Activated B cell treated with CpG ODN at 0.5 μM for 24 hours (primary cell): ENCODE measurements at regions not wholly inside any gene's neighbourhood (a gene's known extent, or its start where the extent isn't known, plus 50 kb on each side); places are given as distances from the start of the nearest gene placed in this dataset.

ENCODE experiments used
- ATAC-seq: fragments of 200-7000 bp; cut with Tn5 transposase; one replicate; pipeline ENCODE4 v1.10.0; 2021; ENCODE audit warnings: low read depth, mild to moderate bottlenecking, moderate library complexity
- CTCF ChIA-PET: fragments of 350-600 bp; sonication (Branson Sonifier 250); formaldehyde crosslinking; loops from one replicate; lab custom pipeline; 2021; ENCODE audit warnings: antibody characterized with exemption; lab: Charles Lee
- POLR2A ChIA-PET: fragments of 350-600 bp; sonication (Branson Sonifier 250); formaldehyde crosslinking; loops from one replicate; lab custom pipeline; 2021; ENCODE audit warnings: antibody characterized with exemption; lab: Charles Lee
- DNase-seq: peaks from one replicate; pipeline ENCODE4 v3.0.0; 2022
- H3K27ac Mint-ChIP-seq: one replicate; pipeline ENCODE4 v1.8.0; 2020; ENCODE audit warnings: mixed read lengths
- H3K27me3 Mint-ChIP-seq: one replicate; pipeline ENCODE4 v1.8.0; 2021; ENCODE audit warnings: mixed read lengths
- H3K36me3 Mint-ChIP-seq: one replicate; pipeline ENCODE4 v1.8.0; 2021; ENCODE audit warnings: low read depth, mixed read lengths
- H3K4me1 Mint-ChIP-seq: one replicate; pipeline ENCODE4 v1.8.0; 2021; ENCODE audit warnings: mixed read lengths
- H3K4me3 Mint-ChIP-seq: one replicate; pipeline ENCODE4 v1.8.0; 2020; ENCODE audit warnings: mild to moderate bottlenecking, mixed read lengths
- H3K9me3 Mint-ChIP-seq: one replicate; pipeline ENCODE4 v1.8.0; 2020; ENCODE audit warnings: mixed read lengths
- intact Hi-C: fragments of 100-400 bp; cut with micrococcal nuclease; formaldehyde crosslinking; loops from one replicate; pipeline ENCODE4 v1.15.1; 2024
- TF ChIP-seq, protein P1 (sequence below): fragments of 200-600 bp; IDR thresholded peaks from one replicate; pipeline ENCODE4 v1.8.0; 2022; ENCODE audit warnings: antibody characterized with exemption, mild to moderate bottlenecking

- TF ChIP-seq, protein P1, sequence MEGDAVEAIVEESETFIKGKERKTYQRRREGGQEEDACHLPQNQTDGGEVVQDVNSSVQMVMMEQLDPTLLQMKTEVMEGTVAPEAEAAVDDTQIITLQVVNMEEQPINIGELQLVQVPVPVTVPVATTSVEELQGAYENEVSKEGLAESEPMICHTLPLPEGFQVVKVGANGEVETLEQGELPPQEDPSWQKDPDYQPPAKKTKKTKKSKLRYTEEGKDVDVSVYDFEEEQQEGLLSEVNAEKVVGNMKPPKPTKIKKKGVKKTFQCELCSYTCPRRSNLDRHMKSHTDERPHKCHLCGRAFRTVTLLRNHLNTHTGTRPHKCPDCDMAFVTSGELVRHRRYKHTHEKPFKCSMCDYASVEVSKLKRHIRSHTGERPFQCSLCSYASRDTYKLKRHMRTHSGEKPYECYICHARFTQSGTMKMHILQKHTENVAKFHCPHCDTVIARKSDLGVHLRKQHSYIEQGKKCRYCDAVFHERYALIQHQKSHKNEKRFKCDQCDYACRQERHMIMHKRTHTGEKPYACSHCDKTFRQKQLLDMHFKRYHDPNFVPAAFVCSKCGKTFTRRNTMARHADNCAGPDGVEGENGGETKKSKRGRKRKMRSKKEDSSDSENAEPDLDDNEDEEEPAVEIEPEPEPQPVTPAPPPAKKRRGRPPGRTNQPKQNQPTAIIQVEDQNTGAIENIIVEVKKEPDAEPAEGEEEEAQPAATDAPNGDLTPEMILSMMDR, result no peak
- POLR2A ChIA-PET, result no interaction called here
- Mint-ChIP-seq H3K4me1 (peaks cover 80% of the 10 kb centered on the region), H3K4me3 (no peak overlapping the region), H3K9me3 (no peaks in the 10 kb centered on the region), H3K27ac (no peak overlapping the region), H3K36me3 (no peaks in the 10 kb centered on the region), H3K27me3 (no peaks in the 10 kb centered on the region)
- intact Hi-C loops, result no loop called here
- ATAC-seq (no peak), DNase-seq (no peak)
- CTCF ChIA-PET, result no interaction called here
Measured at GRCh38 chr12:4822572-4822971, 87.1 kb upstream of the KCNA1 start.

- H3K36me3 Mint-ChIP-seq, result no peaks in the 10 kb centered on the region
- DNase-seq (no peak), ATAC-seq (no peak)
- H3K9me3 Mint-ChIP-seq, result no peaks in the 10 kb centered on the region
- H3K27ac Mint-ChIP-seq, result no peak overlapping the region
- H3K4me3 Mint-ChIP-seq, result no peak overlapping the region
- peaks cover 85% of the 10 kb centered on the region for H3K4me1 Mint-ChIP-seq
- CTCF ChIA-PET, result interaction anchor here (1.3 to 1.4 kb wide), 2 partner anchors 31 to 33 kb away, joined by 3 to 6 read pairs; no protein-coding TSS in a partner anchor
- POLR2A ChIA-PET, result no interaction called here
- no peaks in the 10 kb centered on the region for H3K27me3 Mint-ChIP-seq
- intact Hi-C loops, result no loop called here
- TF ChIP-seq, protein P1, result no peak
Measured at GRCh38 chr12:4824380-4824779, 85.3 kb upstream of the KCNA1 start.

- Mint-ChIP-seq H3K4me1 (peaks cover 85% of the 10 kb centered on the region), H3K27me3 (no peaks in the 10 kb centered on the region), H3K9me3 (no peaks in the 10 kb centered on the region), H3K27ac (peak overlapping the region; percentile 50), H3K4me3 (peak overlapping the region; percentile 38), H3K36me3 (no peaks in the 10 kb centered on the region)
- POLR2A ChIA-PET, result no interaction called here
- CTCF ChIA-PET, result no interaction called here
- intact Hi-C loops, result loop anchor here (5.0 kb wide), 3 partner anchors 178 to 1073 kb away; partner anchors contain the start of genes AKAP3, CRACR2A and NDUFA9
- DNase-seq (no peak), ATAC-seq (peak; percentile 11)
- TF ChIP-seq, protein P1, result no peak
Measured at GRCh38 chr12:4825011-4825858, 84.5 kb upstream of the KCNA1 start.

- H3K9me3 Mint-ChIP-seq, result no peaks in the 10 kb centered on the region
- H3K36me3 Mint-ChIP-seq, result no peaks in the 10 kb centered on the region
- H3K4me1 Mint-ChIP-seq, result peaks cover 85% of the 10 kb centered on the region
- no peak for ATAC-seq
- no peak for DNase-seq
- H3K4me3 Mint-ChIP-seq, result no peak overlapping the region
- ChIA-PET POLR2A (no interaction called here), CTCF (interaction anchor here (3.2 kb wide), 1 partner anchor 28 kb away, joined by 11 read pairs; no protein-coding TSS in a partner anchor)
- H3K27me3 Mint-ChIP-seq, result no peaks in the 10 kb centered on the region
- intact Hi-C loops, result loop anchor here (5.0 kb wide), 3 partner anchors 180 to 1075 kb away; partner anchors contain the start of genes AKAP3, CRACR2A and NDUFA9
- peak overlapping the region; percentile 55 for H3K27ac Mint-ChIP-seq
- TF ChIP-seq, protein P1, result no peak
Measured at GRCh38 chr12:4826909-4827308, 82.8 kb upstream of the KCNA1 start.

DNA sequence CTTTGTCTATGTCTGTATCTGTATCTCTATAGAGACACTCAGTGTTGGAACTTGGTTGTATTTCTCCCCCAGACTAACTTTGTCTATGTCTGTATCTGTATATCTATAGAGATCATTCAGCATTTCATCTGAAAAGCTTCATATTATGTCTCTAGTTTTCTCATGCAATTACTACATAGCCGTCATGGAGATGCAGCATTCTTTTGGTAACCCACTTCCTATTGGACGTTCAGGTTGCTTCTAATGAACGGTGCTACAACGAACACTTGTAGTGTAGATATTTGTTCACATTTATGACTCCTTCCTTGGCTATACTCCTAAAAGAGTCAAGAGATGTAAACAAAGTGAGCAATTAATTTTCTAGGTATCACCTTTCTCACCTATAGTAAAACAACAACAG is 81.5 kb upstream of the KCNA1 start:
- DNase-seq, result no peak
- TF ChIP-seq, protein P1, result no peak
- POLR2A ChIA-PET, result interaction anchor here (0.7 kb wide), 1 partner anchor 10 kb away, joined by 4 read pairs; no protein-coding TSS in a partner anchor
- H3K27ac Mint-ChIP-seq, result peak overlapping the region; percentile 93
- no peaks in the 10 kb centered on the region for H3K36me3 Mint-ChIP-seq
- no peaks in the 10 kb centered on the region for H3K9me3 Mint-ChIP-seq
- peaks cover 87% of the 10 kb centered on the region for H3K4me1 Mint-ChIP-seq
- intact Hi-C loops, result loop anchor here (2.0 to 5.0 kb wide), 4 partner anchors 181 to 1076 kb away; partner anchors contain the start of genes AKAP3, CRACR2A and NDUFA9
- H3K4me3 Mint-ChIP-seq, result peak overlapping the region; percentile 33
- H3K27me3 Mint-ChIP-seq, result no peaks in the 10 kb centered on the region
- no peak for ATAC-seq
- CTCF ChIA-PET, result interaction anchor here (1.2 to 4.0 kb wide), 4 partner anchors 8 to 29 kb away, joined by 5 to 14 read pairs (median 9); no protein-coding TSS in a partner anchor
